ENCODE measurements at regions not wholly inside any gene's neighbourhood (a gene's known extent, or its start where the extent isn't known, plus 50 kb on each side); places are given as distances from the start of the nearest gene placed in this dataset.

DNA sequence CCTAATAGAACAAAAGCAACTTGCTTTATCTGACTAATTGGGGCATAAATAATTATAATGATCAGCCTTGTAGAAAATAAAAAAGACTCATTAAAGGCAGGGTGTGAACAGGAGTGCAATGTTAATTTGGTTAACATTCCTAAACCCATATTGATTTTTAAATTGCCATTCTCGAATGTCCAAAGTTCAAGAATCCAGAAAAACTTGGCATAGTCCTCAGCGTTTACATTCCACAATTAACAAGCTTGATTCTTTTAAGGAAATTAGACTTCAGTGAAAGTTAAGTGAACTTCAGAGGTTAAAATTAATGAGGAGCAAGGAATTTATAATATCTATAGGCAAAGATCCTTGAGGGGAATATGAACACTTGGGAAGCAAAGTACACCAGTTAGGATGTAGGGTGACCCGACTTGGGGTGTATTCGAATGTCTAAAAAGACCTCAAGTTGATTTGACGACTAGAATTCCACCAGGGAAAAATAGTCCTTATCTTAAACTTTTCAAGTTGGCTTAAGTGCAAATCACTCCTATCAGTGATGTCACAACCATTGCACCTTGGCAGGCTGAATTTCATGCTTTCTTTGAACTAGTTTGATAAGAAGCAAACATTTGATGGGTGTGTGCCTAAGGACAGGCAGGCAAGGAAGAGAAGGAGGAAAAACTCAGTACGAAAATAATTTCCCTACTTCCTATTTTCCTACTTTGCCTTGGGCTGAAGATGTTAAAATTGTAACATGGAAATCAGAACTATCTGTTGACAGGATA is 830.4 kb upstream of the COBL start:
- no peak for DNase-seq (ENCODE audit: low read depth)

DNA sequence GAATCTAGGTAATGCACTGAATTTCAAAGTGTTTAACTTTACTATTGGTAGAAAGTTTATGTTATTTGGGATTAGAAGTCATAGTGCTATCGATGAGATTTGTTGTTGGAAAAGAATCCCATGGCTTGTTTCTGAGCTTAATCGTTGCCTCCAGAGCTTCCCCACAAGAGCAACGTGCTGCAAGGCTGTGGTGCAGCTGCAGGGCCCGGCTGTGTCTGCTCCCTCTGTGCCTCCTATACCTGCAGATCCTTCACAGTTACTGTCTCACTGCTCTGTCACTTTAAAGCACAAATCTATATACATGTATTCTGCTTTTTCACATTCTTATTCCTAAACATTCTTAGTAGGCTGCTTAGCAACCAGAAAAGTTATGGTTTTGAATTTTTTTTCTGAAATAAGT is 826.6 kb upstream of the COBL start:
- no peak for DNase-seq (ENCODE audit: low read depth)

DNA sequence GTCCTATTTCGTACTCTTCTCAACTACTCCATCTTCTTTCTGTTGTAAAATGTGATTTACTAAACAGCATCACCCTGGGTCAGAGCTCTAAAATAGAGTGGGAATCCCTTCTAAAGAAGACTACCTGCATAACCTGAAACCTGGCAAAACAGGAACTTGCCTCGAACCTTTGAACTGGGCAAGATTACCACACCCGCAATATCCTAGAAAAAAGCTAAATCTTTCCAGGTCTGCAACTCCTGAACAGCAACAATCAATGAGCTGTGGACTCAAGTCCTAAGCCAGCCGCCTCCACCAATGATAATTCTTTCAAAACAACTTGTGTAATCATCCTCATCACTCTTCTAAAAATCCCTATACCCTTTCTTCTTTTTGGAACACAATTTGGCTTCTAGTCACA is 824.2 kb upstream of the COBL start:
- no peak for DNase-seq (ENCODE audit: low read depth)

DNA sequence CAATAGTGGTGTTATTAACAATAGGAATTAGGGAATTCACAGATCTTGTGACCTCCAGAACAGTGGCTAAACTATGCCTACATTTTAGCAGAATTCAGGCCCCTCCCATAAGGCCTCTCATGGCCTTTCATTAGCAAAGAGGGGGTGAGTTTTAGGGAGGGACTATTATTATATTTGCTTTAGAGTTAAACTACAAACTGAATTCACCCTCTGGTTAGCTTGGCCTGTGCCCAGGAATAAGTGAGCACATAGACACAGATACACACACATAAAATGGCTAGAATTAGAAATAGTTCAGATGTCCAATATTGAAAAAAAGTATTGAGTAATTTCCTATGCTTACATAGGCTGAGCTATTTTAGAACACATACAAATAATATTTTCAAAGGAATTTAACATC is 818.8 kb upstream of the COBL start:
- DNase-seq (ENCODE audit: low read depth), result no peak

GRCh38 chr7:52129278-52129677 is 812.7 kb upstream of the COBL start:
- no peak for DNase-seq (ENCODE audit: low read depth)

DNA sequence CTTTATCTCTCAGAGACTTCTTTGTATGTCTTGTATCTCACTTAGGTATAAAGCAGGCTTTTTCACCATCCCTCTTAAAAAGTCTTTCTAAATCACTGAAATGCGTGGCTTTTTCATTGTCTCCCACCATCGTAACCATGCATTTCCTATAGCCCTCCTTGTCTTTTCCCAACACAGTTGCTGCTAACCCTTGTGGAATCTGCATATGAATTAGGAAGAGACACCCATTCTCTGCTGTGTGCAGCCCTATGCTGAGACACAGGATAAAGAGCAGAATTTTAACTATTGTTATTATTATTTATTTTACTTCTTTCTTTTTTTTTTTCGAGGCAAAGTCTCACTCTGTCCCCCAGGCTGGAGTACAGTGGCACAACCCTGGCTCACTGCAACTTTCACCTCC is 804.3 kb upstream of the COBL start:
- no peak for DNase-seq (ENCODE audit: low read depth)

- DNase-seq (ENCODE audit: low read depth), result no peak
Measured at GRCh38 chr7:52119537-52119936, 802.9 kb upstream of the COBL start.

DNA sequence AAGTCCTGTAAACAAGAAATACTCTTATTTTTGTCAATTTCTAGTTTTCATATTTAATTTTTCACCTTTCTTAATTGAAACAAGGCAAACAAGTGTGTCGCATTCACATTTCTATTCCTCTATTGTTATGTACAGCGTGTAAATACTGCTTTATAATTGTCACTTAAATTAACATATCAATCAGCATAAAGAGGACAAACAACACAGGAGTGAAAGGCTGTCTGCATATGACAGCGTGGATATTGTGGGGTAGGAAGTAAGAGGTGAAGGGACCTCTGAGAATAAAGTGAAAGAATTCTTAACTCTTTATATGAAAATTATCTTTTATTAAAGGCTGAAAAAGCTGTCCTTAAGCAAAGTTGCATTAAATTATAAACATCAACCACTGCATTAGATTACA is 797.9 kb upstream of the COBL start:
- no peak for DNase-seq (ENCODE audit: low read depth)

GRCh38 chr7:52114056-52114455 is 797.4 kb upstream of the COBL start:
- DNase-seq (ENCODE audit: low read depth), result no peak

- no peak for DNase-seq (ENCODE audit: low read depth)
Measured at GRCh38 chr7:52107355-52107754, 790.7 kb upstream of the COBL start.

DNA sequence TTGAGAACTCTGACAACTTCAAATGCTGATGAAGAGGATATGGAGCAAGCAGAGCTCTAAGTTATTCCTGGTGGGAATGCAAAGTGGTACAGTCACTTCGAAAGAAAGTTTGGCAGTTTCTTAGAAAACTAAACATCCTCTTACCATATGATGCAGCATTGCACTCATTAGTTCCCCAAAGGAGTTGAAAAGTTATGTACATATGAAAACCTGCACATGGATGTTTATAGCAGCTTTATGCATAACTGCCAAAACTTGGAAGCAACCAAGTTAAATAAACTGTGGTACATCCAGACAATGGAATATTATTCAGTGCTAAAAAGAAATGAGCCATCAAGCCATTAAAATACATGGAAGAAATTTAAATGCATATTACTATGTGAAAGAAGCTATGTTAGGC is 779.3 kb upstream of the COBL start:
- DNase-seq (ENCODE audit: low read depth), result no peak

DNA sequence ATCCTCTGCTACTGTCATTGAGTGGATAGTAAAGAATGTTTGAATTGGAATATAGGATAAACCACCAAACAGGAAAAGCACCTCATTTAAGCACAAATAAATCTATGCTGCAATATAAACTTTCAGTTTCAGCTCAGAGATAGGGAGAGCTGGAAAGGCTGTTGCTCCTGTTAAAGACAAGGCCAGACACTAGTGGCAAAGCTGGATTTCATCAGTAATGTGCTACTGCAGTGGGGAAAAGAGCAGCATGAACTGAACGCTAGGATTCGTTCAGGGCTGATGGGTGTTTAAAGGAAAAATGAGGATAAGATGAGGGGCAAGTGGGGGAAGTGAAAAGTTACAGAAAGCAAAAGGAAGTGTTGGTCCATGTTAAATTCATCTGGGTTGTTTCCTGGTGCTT is 775.4 kb upstream of the COBL start:
- no peak for DNase-seq (ENCODE audit: low read depth)

DNA sequence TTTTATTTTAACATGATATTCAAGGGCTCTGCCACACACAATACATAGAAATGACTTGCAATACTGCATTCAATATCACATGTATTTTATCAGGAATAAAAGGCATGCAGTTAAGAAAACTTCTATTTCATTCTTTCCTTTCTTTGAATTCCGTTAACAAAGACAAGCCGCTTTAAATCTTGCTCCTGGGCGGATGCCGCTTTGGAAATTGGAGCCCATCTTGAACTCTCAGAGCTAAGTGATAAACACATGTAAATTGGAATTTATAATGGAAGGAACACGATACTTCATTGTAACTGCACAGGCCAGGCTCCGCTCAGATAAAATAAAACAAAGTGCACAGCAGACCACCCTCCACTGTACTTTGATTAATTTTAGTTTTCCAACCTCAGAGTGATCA is 774.5 kb upstream of the COBL start:
- no peak for DNase-seq (ENCODE audit: low read depth)

DNA sequence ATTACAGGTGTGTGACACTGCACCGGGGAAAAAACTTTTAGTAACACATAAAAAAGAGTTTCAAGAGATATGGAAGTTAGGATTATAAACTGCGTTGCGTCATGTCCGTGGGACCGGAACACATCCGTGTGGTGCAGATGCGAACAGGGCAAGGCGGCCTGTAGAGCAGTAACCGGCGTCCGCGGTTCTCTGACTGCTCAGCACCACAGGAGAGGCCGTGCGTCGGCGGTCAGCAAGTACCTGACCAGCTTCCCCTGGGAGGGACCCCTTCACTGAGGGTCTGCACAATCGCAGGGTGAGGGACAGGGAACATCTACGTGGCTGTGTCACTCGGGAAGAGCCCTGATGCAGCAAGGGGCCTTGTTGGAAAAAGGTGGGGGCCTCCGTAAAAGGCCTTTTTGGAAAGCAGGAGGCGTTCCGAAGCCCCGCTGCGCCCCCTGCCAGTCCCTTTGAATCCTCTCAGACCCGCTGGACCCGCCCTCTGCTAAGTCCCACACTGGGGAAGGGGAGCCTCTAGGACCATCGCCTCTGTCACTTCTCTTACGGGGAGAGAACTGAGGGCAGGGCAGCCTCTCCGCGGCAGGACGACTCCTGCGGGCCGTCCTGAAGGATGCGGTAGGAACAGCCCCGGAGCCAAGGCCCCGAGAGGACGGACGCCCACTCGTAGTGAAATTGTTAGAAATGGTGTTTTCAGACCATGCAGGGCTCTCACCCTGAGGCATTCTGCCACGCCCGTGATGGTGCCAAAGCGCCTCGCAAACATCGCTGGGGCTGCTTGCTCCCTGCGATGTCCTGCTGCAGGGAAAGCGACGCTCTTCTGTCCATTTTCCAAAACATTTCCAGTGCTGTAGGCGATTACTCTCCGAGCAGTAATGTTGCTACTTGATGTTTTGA is 771.6 kb upstream of the COBL start:
- DNase-seq (ENCODE audit: low read depth), result no peak

GRCh38 chr7:52085610-52086009 is 769.0 kb upstream of the COBL start:
- DNase-seq (ENCODE audit: low read depth), result no peak

GRCh38 chr7:52080493-52080892 is 763.9 kb upstream of the COBL start:
- no peak for DNase-seq (ENCODE audit: low read depth)

GRCh38 chr7:52079726-52080125 is 763.1 kb upstream of the COBL start:
- no peak for DNase-seq (ENCODE audit: low read depth)

DNA sequence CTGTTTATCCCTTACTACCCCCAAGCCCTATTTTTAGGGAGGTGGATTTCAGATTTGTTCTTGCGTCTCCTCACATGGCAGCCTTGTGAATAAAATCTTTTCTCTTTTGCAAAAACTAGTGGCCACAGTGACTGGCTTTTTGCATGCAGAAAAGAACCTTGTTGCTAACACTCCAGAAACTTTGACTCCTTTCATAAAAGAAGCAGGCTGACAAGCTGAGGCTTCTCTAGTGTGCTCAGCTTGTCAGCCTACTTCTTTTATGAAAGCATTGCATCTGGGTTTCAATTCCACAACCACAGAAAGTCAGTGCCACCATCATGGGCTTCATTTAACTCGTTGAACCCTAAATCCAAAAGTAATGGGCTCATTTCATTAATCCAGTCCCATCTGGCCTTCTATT is 761.0 kb upstream of the COBL start:
- no peak for DNase-seq (ENCODE audit: low read depth)

DNA sequence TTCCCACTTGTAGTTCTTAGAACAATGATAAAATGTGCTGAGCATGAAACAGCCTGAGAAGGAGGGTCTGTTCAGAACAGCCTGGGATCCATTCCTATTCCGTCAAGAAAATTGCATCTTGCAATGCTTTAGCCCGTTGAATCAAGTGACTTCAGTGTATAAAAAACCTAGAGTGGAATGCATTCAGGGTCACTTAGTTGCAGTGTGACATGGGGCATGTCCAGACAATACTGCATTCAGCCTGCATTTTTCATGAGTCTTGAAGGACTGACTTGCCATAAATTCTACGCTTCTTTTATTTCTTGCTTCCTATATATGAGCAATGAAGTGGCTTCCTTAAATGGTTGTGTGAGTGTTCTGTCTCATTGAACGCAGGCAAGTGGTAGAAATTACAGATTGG is 758.3 kb upstream of the COBL start:
- no peak for DNase-seq (ENCODE audit: low read depth)

DNA sequence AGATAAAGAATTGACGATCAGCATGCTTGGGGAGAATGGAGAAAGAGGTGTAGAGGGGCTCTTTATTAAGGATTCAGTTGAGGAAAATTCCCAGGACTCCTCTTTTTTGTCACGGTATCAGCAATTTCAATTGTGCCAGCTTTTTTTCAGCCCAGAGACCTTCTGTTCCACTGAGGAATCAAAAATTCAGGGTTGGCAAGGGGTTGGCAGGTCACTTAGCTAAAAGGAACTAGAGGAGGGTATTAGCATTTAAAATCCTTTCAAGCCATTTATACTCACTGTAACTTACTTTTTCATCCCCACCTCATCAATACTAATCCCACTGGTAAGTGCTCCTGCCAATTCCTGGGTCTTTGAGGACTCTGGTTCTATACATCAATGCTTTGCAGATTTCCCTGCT is 757.5 kb upstream of the COBL start:
- no peak for DNase-seq (ENCODE audit: low read depth)

DNA sequence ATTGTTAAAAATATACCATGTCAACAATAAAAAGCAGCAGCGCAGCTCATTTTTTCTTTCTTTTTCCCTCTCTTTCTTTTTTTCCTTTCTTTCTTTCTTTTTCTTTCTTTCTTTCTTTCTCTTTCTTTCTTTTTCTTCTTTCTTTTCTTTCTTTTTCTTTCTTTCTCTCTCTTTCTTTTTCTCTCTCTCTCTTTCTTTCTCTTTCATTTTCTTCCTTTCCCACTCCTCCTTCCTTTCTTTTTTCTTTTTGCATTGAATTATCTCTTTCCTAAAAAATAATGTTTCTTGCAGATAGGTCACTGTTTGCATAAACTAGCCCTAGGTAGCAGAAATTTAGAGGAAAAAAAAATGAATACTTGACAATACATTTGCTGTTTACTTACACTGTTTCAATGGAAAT is 755.1 kb upstream of the COBL start:
- DNase-seq (ENCODE audit: low read depth), result no peak

GRCh38 chr7:52064493-52064892 is 747.9 kb upstream of the COBL start:
- DNase-seq (ENCODE audit: low read depth), result no peak

GRCh38 chr7:52061666-52062065 is 745.1 kb upstream of the COBL start:
- no peak for DNase-seq (ENCODE audit: low read depth)

DNA sequence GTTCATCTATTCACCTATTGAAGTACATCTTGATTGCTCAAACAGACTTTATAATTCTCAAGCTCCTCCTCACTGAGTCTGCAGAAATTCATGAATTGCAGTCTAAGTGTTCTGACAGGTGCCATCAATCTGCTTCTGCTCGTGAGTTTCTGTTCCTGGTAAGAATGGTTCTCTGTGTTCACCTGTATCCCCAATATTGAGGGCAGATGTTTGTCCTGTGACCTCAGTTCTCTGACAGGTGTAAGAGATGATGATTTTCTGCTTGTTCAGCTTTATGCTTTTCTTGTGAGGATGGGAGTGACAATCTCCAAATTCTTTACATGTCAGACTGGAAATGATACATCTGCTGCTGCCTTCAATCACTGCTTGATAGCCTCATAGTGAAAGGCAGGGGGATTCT is 736.9 kb upstream of the COBL start:
- DNase-seq (ENCODE audit: low read depth), result no peak

Measured in non-pigmented ciliary epithelial cell (primary cell).